ENCODE measurements at regions not wholly inside any gene's neighbourhood (a gene's known extent, or its start where the extent isn't known, plus 50 kb on each side); places are given as distances from the start of the nearest gene placed in this dataset.

GRCh38 chr16:48961546-48961945 lies 320.1 kb downstream of the CBLN1 start:
- no peak for DNase-seq (ENCODE audit: extremely low spot score, unreplicated experiment)
- TF ChIP-seq CTCF (IDR thresholded peaks at IDR 0.05), result no peak
- H3K4me3 Mint-ChIP-seq (ENCODE audit: unreplicated experiment), result no peak overlapping the region
- peaks cover 27% of the 10 kb centered on the region for H3K9me3 Mint-ChIP-seq (ENCODE audit: unreplicated experiment)
- H3K4me1 Mint-ChIP-seq (ENCODE audit: unreplicated experiment), result no peaks in the 10 kb centered on the region
- no peak overlapping the region for H3K27ac Mint-ChIP-seq (ENCODE audit: unreplicated experiment)
- no peaks in the 10 kb centered on the region for H3K27me3 Mint-ChIP-seq (ENCODE audit: unreplicated experiment)
- H3K36me3 Mint-ChIP-seq (ENCODE audit: unreplicated experiment), result no peaks in the 10 kb centered on the region

DNA sequence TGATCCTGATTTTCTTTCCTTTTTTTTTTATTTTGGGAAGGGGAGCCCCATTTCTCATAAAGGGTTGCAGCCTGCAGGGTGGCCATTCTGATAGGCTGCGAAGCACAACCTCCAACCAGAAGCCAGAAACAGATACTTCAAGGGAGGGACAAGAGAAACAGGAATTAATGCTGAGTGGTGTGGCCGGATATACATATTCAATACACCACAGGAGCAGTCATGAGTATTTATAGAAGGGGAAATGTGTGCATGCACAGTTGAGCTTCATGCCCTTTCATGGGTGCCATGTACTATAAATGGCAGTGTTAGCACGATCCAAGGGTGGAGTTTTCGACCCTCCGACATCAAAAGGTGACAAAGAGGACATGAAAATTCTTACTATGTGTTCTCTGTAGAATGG lies 320.8 kb downstream of the CBLN1 start:
- Mint-ChIP-seq H3K9me3 (ENCODE audit: unreplicated experiment) (peaks cover 27% of the 10 kb centered on the region), H3K4me3 (ENCODE audit: unreplicated experiment) (no peak overlapping the region), H3K27ac (ENCODE audit: unreplicated experiment) (no peak overlapping the region), H3K27me3 (ENCODE audit: unreplicated experiment) (no peaks in the 10 kb centered on the region), H3K36me3 (ENCODE audit: unreplicated experiment) (no peaks in the 10 kb centered on the region), H3K4me1 (ENCODE audit: unreplicated experiment) (no peaks in the 10 kb centered on the region)
- TF ChIP-seq CTCF (IDR thresholded peaks at IDR 0.05), result no peak
- DNase-seq (ENCODE audit: extremely low spot score, unreplicated experiment), result no peak

DNA sequence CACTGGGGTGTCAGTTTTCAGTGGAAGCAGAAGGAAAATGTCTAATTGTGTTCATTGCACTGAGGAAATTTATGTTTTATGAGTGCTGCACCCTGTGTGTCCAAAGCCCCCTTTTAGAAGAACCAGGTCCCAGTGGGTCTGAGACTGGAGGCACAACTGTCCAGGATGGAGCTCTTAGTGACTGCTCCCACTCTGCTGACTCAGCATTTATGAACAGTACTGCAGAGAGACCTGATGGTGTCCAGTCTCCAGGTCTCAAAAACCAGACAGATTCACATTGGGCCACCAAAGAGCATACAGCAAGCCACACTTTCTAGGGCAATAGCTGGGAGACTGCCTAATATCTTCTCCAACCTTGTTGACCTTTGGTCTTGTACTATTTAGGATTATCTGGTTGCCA lies 321.9 kb downstream of the CBLN1 start:
- Mint-ChIP-seq H3K4me3 (ENCODE audit: unreplicated experiment) (no peak overlapping the region), H3K36me3 (ENCODE audit: unreplicated experiment) (no peaks in the 10 kb centered on the region), H3K27me3 (ENCODE audit: unreplicated experiment) (no peaks in the 10 kb centered on the region), H3K27ac (ENCODE audit: unreplicated experiment) (no peak overlapping the region), H3K4me1 (ENCODE audit: unreplicated experiment) (no peaks in the 10 kb centered on the region), H3K9me3 (ENCODE audit: unreplicated experiment) (peaks cover 24% of the 10 kb centered on the region)
- TF ChIP-seq CTCF (IDR thresholded peaks at IDR 0.05), result no peak
- DNase-seq (ENCODE audit: extremely low spot score, unreplicated experiment), result no peak

DNA sequence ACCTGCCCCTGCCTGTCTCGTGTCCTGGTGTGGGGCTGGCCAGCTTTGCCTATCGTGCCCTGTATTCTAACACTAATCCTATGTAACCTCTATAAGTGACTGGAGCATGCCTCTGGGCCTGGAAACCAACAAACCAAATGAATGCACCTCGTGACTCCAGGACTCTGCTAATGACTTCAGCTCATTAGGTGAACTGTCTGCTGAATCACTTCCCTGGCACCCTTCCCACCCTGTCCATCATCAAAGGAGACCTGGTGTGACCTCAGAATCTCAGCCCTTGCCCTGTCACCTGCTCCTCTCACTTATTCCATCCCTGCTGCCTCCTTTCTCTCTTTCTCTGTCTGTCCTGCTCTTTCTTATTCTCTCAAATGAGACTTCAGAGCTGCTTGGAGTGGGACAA lies 322.4 kb downstream of the CBLN1 start:
- no peaks in the 10 kb centered on the region for H3K4me1 Mint-ChIP-seq (ENCODE audit: unreplicated experiment)
- no peak for TF ChIP-seq CTCF (IDR thresholded peaks at IDR 0.05)
- no peak overlapping the region for H3K27ac Mint-ChIP-seq (ENCODE audit: unreplicated experiment)

DNA sequence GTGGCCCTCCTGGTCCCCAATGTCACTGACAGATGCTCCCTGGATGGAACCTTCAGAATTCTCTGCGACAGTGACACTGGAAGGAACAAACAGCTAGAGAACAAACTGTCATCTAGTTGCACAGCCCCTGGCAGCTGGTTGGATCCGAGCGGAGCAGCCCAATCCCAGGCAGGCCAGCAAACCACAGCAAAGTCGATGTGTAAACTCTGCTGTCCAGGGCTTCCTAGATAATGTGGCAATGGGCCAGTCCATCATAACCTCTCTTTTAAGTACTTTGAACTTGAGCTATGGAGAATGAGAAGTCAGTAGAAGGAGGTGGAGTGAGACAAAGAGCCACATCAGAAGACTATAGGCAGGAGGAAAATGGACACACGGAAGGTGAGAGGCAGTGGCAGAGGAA lies 323.0 kb downstream of the CBLN1 start:
- Mint-ChIP-seq H3K36me3 (ENCODE audit: unreplicated experiment) (no peaks in the 10 kb centered on the region), H3K4me1 (ENCODE audit: unreplicated experiment) (no peaks in the 10 kb centered on the region), H3K9me3 (ENCODE audit: unreplicated experiment) (peaks cover 19% of the 10 kb centered on the region), H3K27me3 (ENCODE audit: unreplicated experiment) (no peaks in the 10 kb centered on the region), H3K4me3 (ENCODE audit: unreplicated experiment) (no peak overlapping the region), H3K27ac (ENCODE audit: unreplicated experiment) (no peak overlapping the region)
- no peak for DNase-seq (ENCODE audit: extremely low spot score, unreplicated experiment)
- TF ChIP-seq CTCF (IDR thresholded peaks at IDR 0.05), result no peak

More for the DNA sequence above, 322.4 kb downstream of the CBLN1 start:
- H3K9me3 Mint-ChIP-seq (ENCODE audit: unreplicated experiment), result peaks cover 21% of the 10 kb centered on the region
- no peaks in the 10 kb centered on the region for H3K36me3 Mint-ChIP-seq (ENCODE audit: unreplicated experiment)
- no peak overlapping the region for H3K4me3 Mint-ChIP-seq (ENCODE audit: unreplicated experiment)
- DNase-seq (ENCODE audit: extremely low spot score, unreplicated experiment), result no peak
- H3K27me3 Mint-ChIP-seq (ENCODE audit: unreplicated experiment), result no peaks in the 10 kb centered on the region

All from osteocyte (in vitro differentiated cells).